HUDEP-2 (cell line): ENCODE measurements at regions not wholly inside any gene's neighbourhood (a gene's known extent, or its start where the extent isn't known, plus 50 kb on each side); places are given as distances from the start of the nearest gene placed in this dataset.

Experiments used
- DNase-seq, 76 experiments: peaks; one replicate each; lab custom pipeline; 2025; ENCODE audit not compliant: unreplicated experiment in 76 of 76; lab: John Stamatoyannopoulos, UW

DNA sequence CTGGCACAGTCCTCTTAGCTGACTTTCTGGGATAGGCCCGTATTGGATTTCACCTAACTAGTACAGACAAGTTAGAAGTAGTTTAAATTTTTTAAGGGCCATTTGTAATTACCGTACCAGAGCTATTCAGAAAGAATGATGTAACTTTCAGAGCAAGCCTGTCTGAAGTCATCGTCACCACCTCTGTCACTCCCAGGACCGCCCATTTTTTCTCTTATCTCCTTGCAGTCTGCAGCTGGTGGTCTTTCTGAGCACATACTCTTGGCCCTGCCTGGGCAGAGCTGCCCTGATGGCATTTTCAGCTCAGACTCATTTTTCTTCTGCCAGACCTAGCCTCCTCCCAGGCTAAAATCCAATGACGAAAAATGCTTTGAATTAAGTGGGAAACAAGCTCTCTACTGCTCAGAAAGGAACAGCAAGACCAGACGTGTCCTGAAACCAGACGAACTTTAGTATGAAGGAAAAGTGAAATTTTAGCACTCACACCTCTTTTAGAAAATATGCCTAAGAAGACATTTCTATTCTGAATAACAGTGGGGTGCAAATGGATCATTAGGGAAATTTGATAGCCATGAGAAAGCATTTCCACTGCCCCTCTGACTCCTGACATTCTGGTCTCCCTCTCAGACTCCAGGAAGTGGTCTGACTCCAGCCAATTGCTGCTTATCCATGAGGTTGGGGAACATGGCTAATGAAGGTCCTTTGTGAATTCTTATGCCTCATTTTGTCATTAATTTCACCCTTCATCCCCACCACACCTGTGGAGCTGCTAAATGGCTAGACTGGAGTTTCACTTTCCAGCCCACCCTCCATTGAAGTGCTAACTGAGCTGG is 162.4 kb upstream of the GYPA start:
- no peak for DNase-seq

DNA sequence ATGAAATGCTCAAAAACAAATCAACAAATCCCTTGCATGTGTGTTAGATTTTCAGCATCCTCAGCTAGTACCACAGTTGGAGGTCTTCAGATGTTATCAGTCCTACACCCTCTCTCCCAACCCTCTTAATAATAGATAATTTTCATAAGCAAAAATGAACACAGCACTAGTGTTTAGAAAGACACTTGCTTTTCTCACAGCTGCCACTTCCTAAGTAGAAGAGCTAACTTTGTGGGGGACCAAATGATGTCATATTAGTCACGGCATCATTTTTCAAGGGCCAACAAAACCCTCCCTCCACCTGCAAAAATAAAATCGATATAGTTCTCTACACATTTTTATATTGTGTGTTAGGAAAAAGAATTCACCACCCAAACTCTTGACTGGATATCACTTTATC is 163.5 kb upstream of the GYPA start:
- no peak for DNase-seq

DNA sequence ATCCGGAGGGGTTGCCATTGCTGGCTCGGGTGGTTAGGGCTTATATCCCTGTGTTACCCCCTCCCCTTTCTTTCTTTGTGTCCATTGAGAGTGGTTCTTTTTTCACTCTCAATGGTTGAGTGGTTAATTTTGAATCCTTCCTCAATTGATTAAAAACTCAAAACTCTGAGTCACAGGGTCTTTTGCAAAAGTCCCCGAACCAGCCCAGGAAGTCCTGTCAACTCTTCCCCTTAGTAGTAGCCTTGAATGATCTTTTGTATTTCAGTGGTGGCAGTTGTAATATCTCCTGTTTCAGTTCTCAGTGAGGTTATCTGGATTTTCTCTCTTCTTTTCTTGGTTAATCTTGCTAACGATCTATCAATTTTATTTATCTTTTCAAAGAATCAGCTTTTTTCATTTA is 170.0 kb upstream of the GYPA start:
- no peak for DNase-seq

DNA sequence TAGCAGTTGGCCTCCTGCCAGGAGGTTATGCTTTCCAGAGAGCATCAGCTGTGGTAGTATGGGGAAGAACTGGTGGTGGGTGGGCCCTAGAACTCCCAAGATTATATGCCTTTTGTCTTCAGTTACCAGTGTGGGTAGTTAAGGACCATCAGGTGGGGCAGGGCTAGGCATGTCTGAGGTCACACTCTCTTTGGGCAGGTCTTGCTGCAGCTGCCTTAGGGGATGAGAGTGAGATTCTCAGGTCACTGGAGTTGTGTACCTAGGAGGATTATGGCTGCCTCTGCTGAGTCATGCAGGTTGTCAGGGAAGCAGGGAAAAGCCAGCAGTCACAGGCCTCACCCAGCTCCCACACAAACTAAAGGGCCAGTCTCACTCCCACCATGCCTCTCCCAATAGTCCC is 172.9 kb upstream of the GYPA start:
- no peak for DNase-seq

DNA sequence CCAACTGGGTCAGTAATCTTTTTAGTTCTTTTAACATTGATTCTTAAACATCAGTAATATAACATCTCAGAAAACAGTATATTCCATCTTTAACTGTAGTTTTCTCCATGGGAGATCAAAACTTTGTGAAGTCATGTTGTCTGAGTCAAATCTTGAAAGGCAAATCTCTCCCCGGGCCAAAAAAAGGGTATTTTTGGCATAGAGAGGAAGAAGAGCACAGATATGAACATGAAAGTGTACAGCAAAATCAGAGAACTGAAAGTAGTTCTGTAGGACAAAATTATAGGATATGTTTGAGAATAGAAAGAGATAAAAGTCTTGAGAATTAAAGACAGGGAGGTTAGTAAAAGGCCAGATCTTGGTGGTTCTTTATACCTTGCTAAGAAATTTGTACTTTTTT is 176.4 kb upstream of the GYPA start:
- no peak for DNase-seq

DNA sequence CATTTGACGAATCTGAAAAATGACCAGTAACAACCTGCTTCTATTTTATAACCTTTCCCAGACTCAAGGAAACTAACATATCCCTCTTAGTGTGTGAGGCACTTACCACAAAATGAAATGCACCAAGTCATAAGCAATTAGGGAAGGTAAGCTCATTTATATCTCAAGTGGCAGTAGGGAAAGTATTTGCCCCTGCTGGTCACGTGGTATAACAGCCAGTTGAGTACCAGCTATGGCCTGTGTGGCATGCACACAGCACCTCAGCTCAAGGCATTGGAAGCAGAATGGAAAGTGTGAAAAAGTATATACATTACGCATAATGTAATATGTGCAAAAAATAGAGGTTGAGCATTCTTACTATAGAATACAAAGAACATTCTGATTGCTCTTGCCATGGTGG is 178.3 kb upstream of the GYPA start:
- DNase-seq: peak in 2 of 76 experiments; percentile 0 to 3

DNA sequence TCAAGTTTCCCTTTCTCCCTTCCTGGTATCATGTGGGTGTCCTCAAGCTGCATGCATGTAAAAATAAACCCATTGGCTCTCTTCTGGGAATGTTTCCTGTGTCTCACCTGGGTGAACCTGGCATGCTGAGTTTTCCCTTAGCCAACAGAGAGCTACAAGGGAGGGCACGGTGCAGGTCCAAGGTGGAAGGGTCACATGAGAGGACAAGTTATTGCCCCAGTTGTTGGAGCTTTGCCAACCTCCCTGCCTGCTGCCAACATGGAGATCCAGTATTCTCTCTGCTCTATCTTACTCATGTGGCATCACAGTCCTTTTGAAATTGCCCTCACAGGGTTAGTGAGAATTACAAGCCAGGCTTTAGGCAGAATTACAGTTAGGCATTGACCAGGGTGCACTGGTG is 196.1 kb upstream of the GYPA start:
- no peak for DNase-seq

DNA sequence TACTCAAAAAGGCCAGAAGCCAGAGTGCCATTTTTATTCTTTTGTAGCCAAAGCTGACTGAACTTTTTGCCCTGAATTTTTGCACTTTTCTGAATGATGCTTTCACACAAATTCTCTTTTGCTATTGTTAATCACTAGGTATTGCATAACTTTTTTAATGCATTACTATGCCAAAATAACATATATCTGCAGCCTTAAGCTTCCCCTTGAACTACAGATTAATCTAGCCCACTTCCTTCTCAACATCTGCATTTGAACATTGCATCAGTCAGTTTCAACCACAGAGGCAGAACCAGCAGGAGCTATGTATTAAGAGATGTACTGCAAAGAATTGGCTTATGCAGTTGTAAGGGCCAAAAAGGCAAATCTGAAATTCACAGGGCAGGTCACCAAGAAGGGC is 197.6 kb upstream of the GYPA start:
- no peak for DNase-seq

DNA sequence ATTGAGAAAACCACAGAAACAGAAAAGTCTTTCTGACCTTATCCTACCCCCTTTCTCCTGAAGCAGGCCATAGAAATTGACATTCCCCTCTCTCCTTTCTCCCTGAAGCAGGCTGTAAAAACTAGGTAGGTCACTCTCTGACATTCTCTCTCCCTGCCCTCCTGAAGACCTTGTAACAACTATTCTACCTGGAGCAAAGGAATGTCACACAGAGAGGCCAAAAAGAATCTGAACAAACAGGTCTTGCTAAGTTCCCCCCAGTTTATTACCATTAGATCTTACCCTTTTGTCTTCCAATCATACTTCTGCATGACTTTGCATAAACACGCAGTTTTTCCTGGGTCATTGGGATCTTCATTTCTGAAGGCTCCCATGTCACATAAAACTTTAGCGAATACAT is 198.3 kb upstream of the GYPA start:
- no peak for DNase-seq

DNA sequence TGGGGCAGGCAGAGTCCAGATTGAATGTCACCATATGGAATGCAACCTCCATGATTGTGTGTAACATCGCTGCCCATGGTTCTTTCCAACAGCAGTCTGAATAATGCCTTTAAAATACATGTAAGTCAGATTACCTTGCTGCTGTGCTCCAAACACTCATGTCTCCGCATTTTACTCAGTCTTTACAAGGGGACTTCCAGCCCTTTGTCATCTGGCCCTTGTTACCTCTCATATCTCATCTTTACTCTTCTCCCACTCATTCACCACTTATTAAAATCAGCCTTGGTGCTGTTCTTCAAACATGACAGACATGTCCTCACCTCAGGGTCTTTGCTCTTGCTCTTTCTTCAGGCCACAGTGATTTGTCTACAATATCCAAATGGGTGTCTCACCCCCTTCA is 200.4 kb upstream of the GYPA start:
- DNase-seq: no peak

DNA sequence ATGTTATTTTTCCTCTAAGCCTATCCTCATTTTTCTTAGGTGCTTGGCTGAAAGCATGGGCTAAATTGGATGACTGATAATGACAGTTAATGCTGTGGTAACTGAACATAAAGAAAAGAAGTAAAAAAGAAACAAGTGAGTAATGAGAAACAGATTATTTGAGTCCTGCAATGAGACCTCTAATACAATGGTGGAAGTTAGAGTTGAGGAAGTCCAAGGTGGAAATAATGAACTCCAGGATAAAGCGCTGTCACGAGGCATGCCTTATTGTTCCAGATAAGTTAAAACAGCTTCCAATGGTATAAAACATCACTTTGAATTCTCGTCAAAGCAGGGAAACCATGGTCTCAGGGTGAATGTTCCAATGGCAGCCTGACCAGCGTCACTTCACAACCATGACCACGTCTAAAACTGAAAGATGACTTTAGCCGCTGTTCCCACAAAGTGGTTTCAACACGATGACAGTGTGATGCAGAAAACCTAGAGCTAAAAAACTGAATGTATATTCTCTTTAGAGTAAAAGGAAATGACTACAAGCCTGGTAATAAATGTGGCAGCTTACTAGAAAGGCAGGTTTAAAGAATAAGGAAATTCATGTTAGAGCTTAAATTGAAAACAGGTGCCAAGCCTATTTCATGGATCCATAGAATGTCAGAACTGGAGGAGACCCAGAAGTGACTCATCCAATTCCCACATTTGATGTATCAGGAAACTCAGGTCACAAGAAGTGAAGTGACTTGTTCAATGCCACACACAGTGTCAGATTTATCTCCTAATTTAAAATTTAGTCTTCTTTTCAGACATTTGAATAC is 202.6 kb upstream of the GYPA start:
- DNase-seq: no peak

DNA sequence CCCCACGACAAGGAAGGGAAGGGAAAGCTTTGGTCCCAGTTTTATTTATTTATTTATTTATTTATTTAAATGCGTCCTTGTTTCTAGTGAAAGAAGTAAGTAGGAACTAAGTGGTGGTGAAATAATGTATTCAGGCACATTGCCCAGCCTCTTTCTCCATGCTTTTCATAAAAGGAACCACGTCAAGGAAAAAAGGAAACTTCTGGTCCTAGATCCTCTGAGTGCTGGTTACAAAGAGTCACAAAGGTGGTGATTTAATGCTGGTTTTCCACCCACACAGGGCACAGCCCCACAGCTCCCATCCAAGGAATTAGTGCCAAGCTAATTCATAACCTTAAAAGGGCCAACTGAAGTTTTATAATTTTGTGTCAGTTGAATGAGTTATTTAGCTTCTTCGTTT is 206.6 kb upstream of the GYPA start:
- DNase-seq: no peak

DNA sequence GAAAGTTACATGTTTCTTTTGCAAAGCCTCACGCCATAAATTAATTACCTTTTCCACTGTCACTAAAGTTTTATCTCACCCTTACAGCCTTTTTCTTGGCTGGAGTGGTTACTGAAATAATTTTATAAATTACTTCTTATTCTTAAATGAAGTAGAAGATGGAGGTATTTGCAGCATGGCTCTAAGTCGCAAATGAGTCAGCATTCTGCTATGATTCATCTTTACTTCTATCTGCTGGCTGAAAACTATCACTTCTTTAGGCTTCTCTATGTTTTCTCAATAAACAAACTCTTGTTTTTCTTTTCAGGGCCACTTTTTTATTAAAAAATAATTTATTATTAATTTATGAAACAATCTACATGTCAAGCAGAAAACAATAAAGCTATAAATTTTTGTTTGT is 210.2 kb upstream of the GYPA start:
- no peak for DNase-seq

DNA sequence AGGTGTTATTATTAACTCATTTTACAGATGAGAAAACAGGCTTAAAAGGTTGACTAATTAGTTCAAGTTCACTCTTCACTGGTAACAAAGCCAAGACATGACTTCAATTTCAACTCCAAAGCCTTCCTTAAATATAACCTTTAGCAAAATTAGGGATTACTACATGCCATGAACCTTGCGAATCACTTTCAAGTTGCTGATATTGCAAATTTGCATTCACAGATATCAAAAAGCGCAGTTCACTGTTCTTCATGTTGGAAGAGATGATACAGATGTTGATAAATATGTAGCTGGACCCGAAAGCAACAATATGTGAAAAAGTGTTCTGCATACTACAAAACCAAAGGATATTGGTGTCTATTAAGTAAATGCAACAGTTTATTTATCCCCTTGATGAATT is 210.8 kb upstream of the GYPA start:
- no peak for DNase-seq

DNA sequence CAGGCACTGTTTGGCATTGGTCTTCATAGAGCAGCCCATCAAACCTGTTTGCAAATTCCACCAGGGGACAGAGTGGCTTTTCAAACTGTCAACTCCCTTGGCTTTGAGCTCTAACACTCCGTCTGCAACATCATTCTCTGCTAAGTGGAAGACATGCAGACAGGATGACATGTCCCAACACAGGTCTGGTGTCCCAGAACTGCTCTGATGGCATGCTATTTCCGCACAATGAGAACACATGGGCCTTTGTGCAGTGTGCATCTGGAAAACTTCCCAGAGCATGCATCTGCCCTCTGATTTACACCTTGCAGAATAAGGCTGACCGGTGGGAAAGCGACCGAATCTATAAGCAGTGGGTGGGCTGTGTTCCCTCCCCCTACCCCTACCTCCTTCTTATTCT is 212.8 kb upstream of the GYPA start:
- no peak for DNase-seq

DNA sequence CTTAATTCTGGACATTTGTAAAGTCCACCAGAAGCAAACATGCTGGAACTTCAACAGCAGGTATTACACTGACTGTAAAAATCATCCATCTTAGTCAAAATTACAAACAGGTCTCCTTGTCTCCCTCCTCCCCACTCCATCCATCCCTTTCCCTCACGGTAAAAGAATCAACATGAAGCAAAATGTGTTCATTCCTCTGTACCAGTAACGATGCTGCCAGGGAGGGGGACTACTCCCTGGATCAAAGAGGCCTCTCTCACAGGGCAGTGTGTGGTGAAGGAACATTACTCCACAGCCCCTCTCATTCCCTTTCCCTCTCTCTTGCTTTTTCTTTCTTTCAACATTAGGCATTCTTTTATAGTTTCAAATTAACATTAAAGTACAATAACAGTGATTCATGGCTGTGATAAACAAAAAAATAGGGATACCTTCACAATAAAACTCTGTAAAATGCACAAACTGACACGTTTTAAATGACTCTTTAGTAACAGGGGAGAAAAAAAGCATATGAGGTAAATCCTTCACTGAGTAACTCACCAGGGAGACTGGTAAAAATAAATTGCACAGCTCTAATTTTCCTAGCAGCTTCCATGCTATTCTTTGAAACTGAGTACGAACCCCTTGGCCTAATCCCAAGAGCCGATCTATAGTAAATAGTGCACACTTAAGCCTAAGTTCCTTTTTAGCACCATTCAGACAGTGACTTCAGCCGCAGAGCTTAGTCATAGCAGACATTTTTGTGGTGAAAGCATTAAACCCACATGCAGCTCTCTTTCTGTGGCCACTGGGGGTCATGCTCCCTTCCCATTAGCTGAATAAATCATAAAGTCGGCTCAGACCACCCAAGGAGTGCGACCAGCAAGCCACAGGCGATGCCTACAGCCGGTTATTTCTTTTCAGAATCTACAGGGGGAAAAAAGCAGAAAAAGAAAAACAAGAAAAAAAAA is 215.6 kb upstream of the GYPA start:
- DNase-seq: peak in 7 of 76 experiments; percentile 1 to 17 (median 4)

DNA sequence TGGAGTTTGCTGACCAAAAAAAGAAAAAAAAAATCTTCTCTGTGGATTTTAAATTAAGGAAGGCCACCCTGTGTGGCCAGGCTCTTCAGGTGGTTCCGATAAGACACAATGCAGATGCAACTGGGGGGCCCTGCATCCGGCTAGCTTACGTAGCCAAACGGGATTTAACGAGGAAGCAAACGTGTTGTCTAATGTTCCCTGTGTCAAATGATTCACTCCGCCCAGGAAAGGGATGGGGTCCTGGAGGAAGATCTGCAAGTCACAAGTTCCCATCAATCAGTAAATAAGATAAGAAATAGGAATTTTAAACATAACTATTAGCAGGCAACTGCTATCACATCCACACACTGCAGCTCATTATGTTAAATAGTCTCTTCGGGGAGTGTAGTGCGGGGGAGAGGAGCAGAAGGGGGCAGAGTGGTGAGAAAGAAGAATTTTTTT is 216.4 kb upstream of the GYPA start:
- DNase-seq: no peak

DNA sequence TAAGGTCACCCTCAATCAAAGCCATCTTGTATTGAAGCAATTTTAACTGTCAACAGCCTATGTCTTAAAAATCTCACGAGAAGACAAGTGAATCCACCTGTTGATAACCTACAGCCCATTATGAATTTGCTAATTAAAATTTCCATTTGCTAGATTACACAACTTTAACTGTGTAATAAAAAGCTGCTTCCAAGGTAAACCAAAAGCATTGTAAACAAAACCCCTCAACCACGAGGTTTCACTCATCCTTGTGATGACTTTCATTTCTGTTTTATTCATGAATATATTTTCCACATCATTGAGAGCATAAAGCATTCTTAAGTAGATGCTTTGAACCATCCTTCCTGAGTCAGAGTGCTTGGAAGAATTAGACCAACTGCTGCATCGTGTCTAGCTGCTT is 217.5 kb upstream of the GYPA start:
- no peak for DNase-seq

DNA sequence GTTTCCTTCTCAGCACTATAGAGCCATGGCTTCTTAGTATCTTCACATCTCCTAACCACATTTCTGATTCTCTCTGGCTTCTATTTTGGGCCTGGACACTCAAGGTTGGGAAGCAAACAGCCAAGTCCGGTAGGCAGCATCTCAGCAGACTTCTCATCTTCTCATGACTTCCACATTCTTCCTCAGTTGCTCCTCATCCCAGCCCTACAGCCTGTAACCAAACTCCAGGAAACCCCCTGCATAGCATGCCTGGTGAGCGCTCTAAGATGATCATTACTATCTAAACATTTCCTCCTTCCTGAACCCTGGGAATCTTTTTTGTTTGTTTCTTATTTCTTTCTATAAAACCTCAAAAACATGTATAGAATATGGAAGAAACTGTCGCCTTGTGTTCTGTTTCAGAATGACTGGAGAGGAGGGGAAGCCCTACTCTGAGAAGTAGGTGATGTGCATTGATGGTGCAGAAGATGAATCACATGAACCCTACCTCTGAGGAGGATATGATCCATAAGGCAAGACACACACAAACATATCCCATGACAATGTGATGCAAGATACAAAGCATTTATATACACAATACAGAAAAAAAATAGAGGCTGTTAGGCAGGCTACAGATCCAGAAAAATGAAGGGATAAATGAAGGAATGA is 219.8 kb upstream of the GYPA start:
- DNase-seq: no peak

DNA sequence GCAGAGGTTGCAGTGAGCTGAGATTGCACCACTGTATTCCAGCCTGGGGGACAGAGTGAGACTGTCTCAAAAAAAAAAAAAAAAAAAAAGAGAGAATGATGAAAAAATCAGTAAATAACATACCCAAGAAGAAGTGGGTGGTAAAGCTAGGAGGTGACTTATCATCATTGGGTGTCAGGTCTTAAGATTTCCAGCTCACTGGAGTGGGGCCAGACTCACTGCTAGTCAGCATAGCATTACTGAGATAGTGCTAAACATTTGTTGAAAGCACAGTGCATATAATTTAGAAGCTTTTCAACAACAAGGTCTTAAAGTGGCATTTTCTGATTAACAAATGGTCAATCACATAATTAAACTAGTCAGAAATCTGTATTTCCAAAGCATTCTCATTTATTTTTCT is 221.8 kb upstream of the GYPA start:
- DNase-seq: no peak

DNA sequence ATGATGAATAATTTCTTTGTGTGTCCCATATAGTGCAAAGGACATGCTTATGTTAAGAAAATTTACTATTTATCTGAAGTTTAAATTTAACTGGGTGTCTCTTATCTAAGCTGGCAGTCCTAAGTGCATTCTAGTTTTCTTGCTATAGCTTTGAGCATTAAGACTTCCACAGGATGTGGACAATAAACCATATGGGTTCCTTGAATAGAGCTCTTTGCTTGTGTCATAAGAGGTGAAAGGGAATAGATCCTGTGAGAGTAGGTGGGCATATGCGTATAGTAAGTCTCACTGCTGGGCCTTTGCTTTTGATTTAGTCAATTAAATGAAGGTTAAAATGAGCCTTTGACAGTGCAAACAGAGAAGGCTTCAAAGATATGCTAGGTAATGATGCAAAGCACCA is 223.4 kb upstream of the GYPA start:
- DNase-seq: no peak
